Suprapubic skin (tissue), 4 donors: ENCODE measurements at regions not wholly inside any gene's neighbourhood (a gene's known extent, or its start where the extent isn't known, plus 50 kb on each side); places are given as distances from the start of the nearest gene placed in this dataset.

Experiments
- DNase-seq, 2 donors: peaks; one replicate each; pipeline ENCODE4 v3.0.0-alpha.2; 2019; ENCODE audit warnings: low spot score in 2 of 2
- H3K27ac ChIP-seq: fragments of 200-600 bp; sonication (generic); one replicate; pipeline ENCODE4 v1.5.1; 2019
- H3K27me3 ChIP-seq: fragments of 200-600 bp; sonication (generic); one replicate; pipeline ENCODE4 v1.5.1; 2019
- H3K36me3 ChIP-seq: fragments of 200-600 bp; sonication (generic); one replicate; pipeline ENCODE4 v1.5.1; 2019
- H3K4me1 ChIP-seq: fragments of 200-600 bp; sonication (generic); one replicate; pipeline ENCODE4 v1.5.1; 2019
- H3K4me3 ChIP-seq: fragments of 200-600 bp; sonication (generic); one replicate; pipeline ENCODE4 v1.5.1; 2019; ENCODE audit warnings: mild to moderate bottlenecking
- H3K9me3 ChIP-seq: fragments of 200-600 bp; sonication (generic); one replicate; pipeline ENCODE4 v1.5.1; 2019
- EP300 ChIP-seq: sonication (generic); formaldehyde crosslinking; IDR thresholded peaks from one replicate; pipeline ENCODE4 v1.6.1; 2017; ENCODE audit warnings: antibody characterized with exemption
- POLR2A ChIP-seq, 2 donors: fragments of 450-650 bp; IDR thresholded peaks; one replicate each; pipeline ENCODE4 v1.6.1; 2017; ENCODE audit warnings: antibody characterized with exemption in 2 of 2, mild to moderate bottlenecking in 2 of 2, moderate library complexity in 2 of 2
- POLR2AphosphoS5 ChIP-seq, 3 donors: sonication (generic); formaldehyde crosslinking; IDR thresholded peaks; one replicate each; pipeline ENCODE4 v1.6.1; 2017; ENCODE audit warnings: antibody characterized with exemption in 3 of 3
- WGBS: methylation state at CpG from one replicate; pipeline ENCODE4 v1.1.5; 2018; 5-methylcytosine and 5-hydroxymethylcytosine counted together
- TF ChIP-seq, protein P1 (sequence below), 2 donors: fragments of 200-600 bp in 1 of 2; fragments of 450-650 bp in 1 of 2; sonication (generic) in 1 of 2; IDR thresholded peaks; one replicate each; pipeline ENCODE4 v1.5.1; 2016 to 2019; ENCODE audit warnings: antibody characterized with exemption in 2 of 2, mild to moderate bottlenecking in 1 of 2, moderate library complexity in 1 of 2

DNA sequence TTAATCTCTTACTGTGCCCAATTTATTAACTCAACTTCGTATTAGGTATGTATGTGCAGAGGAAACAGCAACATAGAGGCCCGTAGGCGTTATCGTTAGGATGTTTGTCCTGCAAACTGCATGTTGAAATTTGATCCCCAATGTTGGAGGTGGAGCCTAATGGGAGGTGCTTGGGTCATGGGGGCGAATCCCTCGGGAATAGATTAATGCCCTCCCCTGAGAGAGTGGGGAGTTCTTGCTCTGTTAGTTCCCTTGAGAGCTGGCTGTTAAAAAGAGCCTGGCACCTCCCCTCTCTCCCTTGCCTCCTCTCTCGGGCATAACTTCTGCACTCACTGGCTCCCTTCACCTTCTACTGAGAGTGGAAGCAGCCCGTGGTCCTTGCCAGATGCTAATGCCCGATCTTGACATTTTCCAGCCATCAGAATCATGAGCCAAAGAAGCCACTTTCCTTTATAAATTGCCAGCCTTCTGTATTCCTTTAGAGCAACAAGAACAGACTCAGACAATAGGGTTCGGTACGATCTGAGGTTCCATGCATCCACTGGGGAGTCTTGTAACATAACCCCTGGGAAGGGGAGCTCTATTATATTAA is 149.0 kb upstream of the RAB4A start:
- no peaks in the 10 kb centered on the region for H3K9me3 ChIP-seq
- H3K27ac ChIP-seq, result no peak overlapping the region
- H3K4me1 ChIP-seq, result peaks cover 13% of the 10 kb centered on the region
- H3K36me3 ChIP-seq, result no peaks in the 10 kb centered on the region
- DNase-seq, result no peak
- no peak overlapping the region for H3K4me3 ChIP-seq
- H3K27me3 ChIP-seq, result no peaks in the 10 kb centered on the region
- TF ChIP-seq POLR2AphosphoS5 (IDR thresholded peaks at IDR 0.05), result no peak
- no peak for TF ChIP-seq POLR2A (IDR thresholded peaks at IDR 0.05)
- TF ChIP-seq, protein P1, sequence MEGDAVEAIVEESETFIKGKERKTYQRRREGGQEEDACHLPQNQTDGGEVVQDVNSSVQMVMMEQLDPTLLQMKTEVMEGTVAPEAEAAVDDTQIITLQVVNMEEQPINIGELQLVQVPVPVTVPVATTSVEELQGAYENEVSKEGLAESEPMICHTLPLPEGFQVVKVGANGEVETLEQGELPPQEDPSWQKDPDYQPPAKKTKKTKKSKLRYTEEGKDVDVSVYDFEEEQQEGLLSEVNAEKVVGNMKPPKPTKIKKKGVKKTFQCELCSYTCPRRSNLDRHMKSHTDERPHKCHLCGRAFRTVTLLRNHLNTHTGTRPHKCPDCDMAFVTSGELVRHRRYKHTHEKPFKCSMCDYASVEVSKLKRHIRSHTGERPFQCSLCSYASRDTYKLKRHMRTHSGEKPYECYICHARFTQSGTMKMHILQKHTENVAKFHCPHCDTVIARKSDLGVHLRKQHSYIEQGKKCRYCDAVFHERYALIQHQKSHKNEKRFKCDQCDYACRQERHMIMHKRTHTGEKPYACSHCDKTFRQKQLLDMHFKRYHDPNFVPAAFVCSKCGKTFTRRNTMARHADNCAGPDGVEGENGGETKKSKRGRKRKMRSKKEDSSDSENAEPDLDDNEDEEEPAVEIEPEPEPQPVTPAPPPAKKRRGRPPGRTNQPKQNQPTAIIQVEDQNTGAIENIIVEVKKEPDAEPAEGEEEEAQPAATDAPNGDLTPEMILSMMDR (IDR thresholded peaks at IDR 0.05), result no peak
- no peak for TF ChIP-seq EP300
- 86% methylated on average over 11 of the region's 11 CpGs for WGBS

DNA sequence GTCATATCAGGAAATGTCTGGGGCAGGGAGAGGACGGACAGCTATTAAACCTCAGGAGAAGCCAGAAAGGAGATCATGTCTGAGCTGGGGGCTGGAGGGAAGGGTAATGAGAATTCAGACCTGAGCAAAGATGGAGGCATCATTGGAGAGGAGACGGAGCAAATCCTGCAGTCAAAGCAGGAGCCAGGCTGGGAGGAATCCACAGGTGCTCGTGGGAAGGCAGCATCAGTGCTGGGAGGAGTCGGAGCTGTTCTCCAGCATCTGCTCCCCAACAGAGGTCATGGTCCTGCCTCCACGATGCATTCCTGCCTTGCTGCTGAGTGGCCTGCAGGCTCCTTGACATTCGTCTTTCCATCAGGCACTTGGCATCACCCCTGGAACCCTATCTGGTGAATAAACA is 148.3 kb upstream of the RAB4A start:
- Histone ChIP-seq H3K27me3 (no peaks in the 10 kb centered on the region), H3K4me1 (peaks cover 8% of the 10 kb centered on the region), H3K27ac (no peak overlapping the region), H3K4me3 (no peak overlapping the region), H3K9me3 (no peaks in the 10 kb centered on the region), H3K36me3 (no peaks in the 10 kb centered on the region)
- 95% methylated on average over 6 of the region's 6 CpGs for WGBS
- no peak for TF ChIP-seq POLR2A (IDR thresholded peaks at IDR 0.05)
- no peak for TF ChIP-seq POLR2AphosphoS5 (IDR thresholded peaks at IDR 0.05)
- TF ChIP-seq EP300, result no peak
- TF ChIP-seq, protein P1 (IDR thresholded peaks at IDR 0.05), result no peak
- DNase-seq, result no peak

DNA sequence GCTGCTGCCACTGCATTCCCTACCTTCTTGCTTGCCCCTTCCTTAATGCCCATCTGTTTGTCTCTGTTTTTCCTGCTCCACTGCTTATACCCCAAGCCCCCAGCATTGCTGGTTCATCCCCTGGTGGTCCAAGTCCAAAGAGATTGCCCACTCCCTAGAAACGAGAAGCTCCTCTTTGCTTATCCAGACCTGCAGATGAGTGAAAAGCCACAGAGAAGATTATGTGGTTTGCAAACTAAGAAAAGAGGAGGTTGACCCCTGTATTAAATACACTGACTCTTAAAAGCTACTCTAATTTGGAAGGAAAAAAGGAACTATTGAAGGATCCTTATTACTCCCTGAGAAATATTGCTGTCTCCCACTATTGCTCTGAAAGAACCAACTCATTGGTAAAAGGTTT is 146.8 kb upstream of the RAB4A start:
- Histone ChIP-seq H3K9me3 (no peaks in the 10 kb centered on the region), H3K27me3 (no peaks in the 10 kb centered on the region), H3K4me3 (no peak overlapping the region), H3K4me1 (peaks cover 5% of the 10 kb centered on the region), H3K27ac (no peak overlapping the region), H3K36me3 (no peaks in the 10 kb centered on the region)
- TF ChIP-seq POLR2AphosphoS5 (IDR thresholded peaks at IDR 0.05) (no peak), POLR2A (IDR thresholded peaks at IDR 0.05) (no peak), EP300 (no peak)
- TF ChIP-seq, protein P1 (IDR thresholded peaks at IDR 0.05), result no peak
- DNase-seq, result no peak
- 68% methylated on average over 1 of the region's 1 CpG for WGBS

DNA sequence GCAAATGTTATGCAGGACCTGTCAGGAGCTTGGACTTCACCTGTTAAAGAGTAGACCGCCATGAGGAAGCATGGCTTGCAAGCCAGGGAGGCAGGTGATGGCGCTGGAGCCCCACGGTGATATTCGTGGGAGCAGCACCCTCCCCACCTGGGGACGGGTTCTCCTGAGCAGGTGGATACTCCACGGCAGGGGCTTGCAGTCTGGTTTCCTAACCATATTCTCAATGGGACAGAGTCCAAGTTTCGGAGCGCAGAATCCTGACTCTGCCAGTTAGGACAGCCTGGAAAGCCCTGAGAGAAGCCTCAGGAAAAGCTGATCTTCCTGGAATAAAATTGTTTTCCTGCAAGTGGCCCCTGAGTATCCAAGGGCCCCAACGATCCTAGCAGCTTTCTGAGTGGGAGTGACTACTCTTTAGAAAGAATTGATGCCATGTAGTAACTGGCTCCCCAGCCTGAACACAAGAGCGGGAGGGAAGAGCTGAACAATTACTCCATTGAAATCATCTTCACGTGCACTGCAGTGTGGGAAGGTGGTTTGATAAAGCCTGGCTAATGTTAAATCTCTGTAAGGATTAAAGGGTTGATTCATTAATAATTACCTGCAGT is 146.3 kb upstream of the RAB4A start:
- TF ChIP-seq EP300 (no peak), POLR2AphosphoS5 (IDR thresholded peaks at IDR 0.05) (no peak), POLR2A (IDR thresholded peaks at IDR 0.05) (no peak)
- TF ChIP-seq, protein P1 (IDR thresholded peaks at IDR 0.05), result no peak
- H3K27me3 ChIP-seq, result no peaks in the 10 kb centered on the region
- H3K4me3 ChIP-seq, result no peak overlapping the region
- H3K27ac ChIP-seq, result no peak overlapping the region
- no peaks in the 10 kb centered on the region for H3K36me3 ChIP-seq
- DNase-seq, result no peak
- no peaks in the 10 kb centered on the region for H3K9me3 ChIP-seq
- 62% methylated on average over 10 of the region's 11 CpGs for WGBS
- peaks cover 10% of the 10 kb centered on the region for H3K4me1 ChIP-seq

DNA sequence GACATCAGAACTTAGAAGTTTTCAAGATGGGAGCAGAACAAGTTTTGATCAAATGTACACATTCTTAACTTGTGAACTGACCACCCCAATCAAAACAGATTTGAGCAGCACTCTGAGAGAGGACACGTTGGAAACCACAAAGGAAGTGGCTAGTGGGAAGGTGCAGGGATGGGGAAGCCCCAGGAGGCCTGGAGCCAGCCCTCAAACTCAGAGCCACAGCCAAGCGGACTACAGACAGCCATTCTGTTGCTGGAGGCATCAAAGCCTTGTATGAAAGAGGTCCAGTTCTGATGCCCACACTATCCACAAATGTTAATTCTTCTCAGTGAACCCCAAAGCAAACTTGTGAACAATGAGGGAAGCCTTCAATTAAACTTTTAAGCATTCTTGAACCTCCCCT is 143.6 kb upstream of the RAB4A start:
- Histone ChIP-seq H3K27me3 (no peaks in the 10 kb centered on the region), H3K4me3 (no peak overlapping the region), H3K27ac (no peak overlapping the region), H3K4me1 (peaks cover 35% of the 10 kb centered on the region), H3K36me3 (no peaks in the 10 kb centered on the region), H3K9me3 (no peaks in the 10 kb centered on the region)
- TF ChIP-seq, protein P1 (IDR thresholded peaks at IDR 0.05), result no peak
- TF ChIP-seq POLR2AphosphoS5 (IDR thresholded peaks at IDR 0.05) (no peak), POLR2A (IDR thresholded peaks at IDR 0.05) (no peak), EP300 (no peak)
- 53% methylated on average over 2 of the region's 2 CpGs for WGBS
- no peak for DNase-seq
